Activated naive CD8-positive, alpha-beta T cell treated with anti-CD3 and anti-CD28 coated beads, Interleukin-2, amount 10 ng/mL, durations not matched to agents 7 days and 5 days (primary cell): ENCODE measurements at regions not wholly inside any gene's neighbourhood (a gene's known extent, or its start where the extent isn't known, plus 50 kb on each side); places are given as distances from the start of the nearest gene placed in this dataset.
"Not testable (repeated sequence)": the region's sequence is repeated elsewhere in the genome, so short reads cannot be mapped to it uniquely, and the experiment has no call there.

ENCODE experiments used
- ATAC-seq: fragments of 150-1000 bp; cut with Tn5 transposase; one replicate; pipeline ENCODE4 v1.10.0; 2021; ENCODE audit warnings: low read depth, moderate library complexity
- POLR2A ChIA-PET: fragments of 350-600 bp; sonication (Branson Sonifier 250); formaldehyde crosslinking; loops from one replicate; lab custom pipeline; 2021; ENCODE audit warnings: antibody characterized with exemption; lab: Charles Lee
- DNase-seq: peaks from one replicate; pipeline ENCODE4 v3.0.0; 2021
- H3K27ac Mint-ChIP-seq: one replicate; pipeline ENCODE4 v1.8.0; 2022; ENCODE audit warnings: mild to moderate bottlenecking, mixed read lengths
- H3K27me3 Mint-ChIP-seq: one replicate; pipeline ENCODE4 v1.8.0; 2022; ENCODE audit warnings: mild to moderate bottlenecking, moderate library complexity, mixed read lengths
- H3K36me3 Mint-ChIP-seq: one replicate; pipeline ENCODE4 v1.8.0; 2021; ENCODE audit warnings: mild to moderate bottlenecking, mixed read lengths
- H3K4me1 Mint-ChIP-seq: one replicate; pipeline ENCODE4 v1.8.0; 2021; ENCODE audit warnings: mixed read lengths
- H3K4me3 Mint-ChIP-seq: one replicate; pipeline ENCODE4 v1.8.0; 2022; ENCODE audit warnings: mild to moderate bottlenecking, moderate library complexity, mixed read lengths
- H3K9me3 Mint-ChIP-seq: one replicate; pipeline ENCODE4 v1.8.0; 2021; ENCODE audit warnings: mixed read lengths

- H3K36me3 Mint-ChIP-seq, POLR2A ChIA-PET, H3K4me1 Mint-ChIP-seq, H3K4me3 Mint-ChIP-seq, H3K9me3 Mint-ChIP-seq, ATAC-seq, H3K27ac Mint-ChIP-seq, H3K27me3 Mint-ChIP-seq: not testable (repeated sequence)
- peak; percentile 10 for DNase-seq
Observed at GRCh38 chr16:29212084-29213027, 194.2 kb downstream of the NPIPB11 start.

- peak; percentile 10 for DNase-seq
- H3K4me3 Mint-ChIP-seq, H3K36me3 Mint-ChIP-seq, ATAC-seq, H3K4me1 Mint-ChIP-seq, H3K27me3 Mint-ChIP-seq, H3K27ac Mint-ChIP-seq, H3K9me3 Mint-ChIP-seq, POLR2A ChIA-PET: not testable (repeated sequence)
Observed at GRCh38 chr16:29211456-29211855, 195.1 kb downstream of the NPIPB11 start.

GRCh38 chr16:29210299-29211150, 196.0 kb downstream of the NPIPB11 start:
- H3K9me3 Mint-ChIP-seq, POLR2A ChIA-PET, H3K27ac Mint-ChIP-seq, H3K4me3 Mint-ChIP-seq, H3K27me3 Mint-ChIP-seq, ATAC-seq, H3K4me1 Mint-ChIP-seq: not testable (repeated sequence)
- H3K36me3 Mint-ChIP-seq: peaks cover 16% of the 10 kb centered on the region
- peak; percentile 14 for DNase-seq

- peaks cover 17% of the 10 kb centered on the region for H3K36me3 Mint-ChIP-seq
- H3K27me3 Mint-ChIP-seq, DNase-seq, H3K27ac Mint-ChIP-seq, H3K4me3 Mint-ChIP-seq, POLR2A ChIA-PET, H3K4me1 Mint-ChIP-seq, ATAC-seq, H3K9me3 Mint-ChIP-seq: not testable (repeated sequence)
Observed at GRCh38 chr16:29206120-29206519, 200.4 kb downstream of the NPIPB11 start.

GRCh38 chr16:29205151-29205550, 201.4 kb downstream of the NPIPB11 start:
- ATAC-seq, H3K4me3 Mint-ChIP-seq, H3K4me1 Mint-ChIP-seq, POLR2A ChIA-PET, H3K27ac Mint-ChIP-seq, H3K27me3 Mint-ChIP-seq, H3K9me3 Mint-ChIP-seq, DNase-seq: not testable (repeated sequence)
- peaks cover 17% of the 10 kb centered on the region for H3K36me3 Mint-ChIP-seq

GRCh38 chr16:29204806-29205135, 201.7 kb downstream of the NPIPB11 start:
- Mint-ChIP-seq H3K4me1 (no peaks in the 10 kb centered on the region), H3K27me3 (no peaks in the 10 kb centered on the region), H3K36me3 (peaks cover 17% of the 10 kb centered on the region), H3K9me3 (peaks cover 9% of the 10 kb centered on the region), H3K27ac (no peak overlapping the region), H3K4me3 (no peak overlapping the region)
- POLR2A ChIA-PET: no interaction called here
- ATAC-seq (no peak), DNase-seq (no peak)

- peaks cover 16% of the 10 kb centered on the region for H3K36me3 Mint-ChIP-seq
- H3K4me1 Mint-ChIP-seq, ATAC-seq, H3K9me3 Mint-ChIP-seq, H3K4me3 Mint-ChIP-seq, H3K27ac Mint-ChIP-seq, POLR2A ChIA-PET, DNase-seq, H3K27me3 Mint-ChIP-seq: not testable (repeated sequence)
Observed at GRCh38 chr16:29203933-29204805, 202.3 kb downstream of the NPIPB11 start.

GRCh38 chr16:29203046-29203932, 203.2 kb downstream of the NPIPB11 start:
- H3K9me3 Mint-ChIP-seq, H3K27me3 Mint-ChIP-seq, H3K27ac Mint-ChIP-seq, POLR2A ChIA-PET, H3K4me3 Mint-ChIP-seq, H3K4me1 Mint-ChIP-seq, ATAC-seq: not testable (repeated sequence)
- DNase-seq: peak; percentile 15
- H3K36me3 Mint-ChIP-seq: peaks cover 15% of the 10 kb centered on the region

- H3K4me3 Mint-ChIP-seq, H3K4me1 Mint-ChIP-seq, H3K9me3 Mint-ChIP-seq, POLR2A ChIA-PET, ATAC-seq, H3K27ac Mint-ChIP-seq, H3K27me3 Mint-ChIP-seq: not testable (repeated sequence)
- peaks cover 15% of the 10 kb centered on the region for H3K36me3 Mint-ChIP-seq
- DNase-seq: peak; percentile 10
Observed at GRCh38 chr16:29202642-29203041, 203.9 kb downstream of the NPIPB11 start.

- H3K27ac Mint-ChIP-seq, H3K4me3 Mint-ChIP-seq, ATAC-seq, POLR2A ChIA-PET, DNase-seq, H3K4me1 Mint-ChIP-seq, H3K27me3 Mint-ChIP-seq: not testable (repeated sequence)
- H3K36me3 Mint-ChIP-seq: peaks cover 15% of the 10 kb centered on the region
- peaks cover 13% of the 10 kb centered on the region for H3K9me3 Mint-ChIP-seq
Observed at GRCh38 chr16:29202025-29202632, 204.4 kb downstream of the NPIPB11 start.

- H3K36me3 Mint-ChIP-seq: peaks cover 11% of the 10 kb centered on the region
- H3K27me3 Mint-ChIP-seq, H3K4me1 Mint-ChIP-seq, H3K9me3 Mint-ChIP-seq, ATAC-seq, H3K4me3 Mint-ChIP-seq, POLR2A ChIA-PET, H3K27ac Mint-ChIP-seq: not testable (repeated sequence)
- peak; percentile 7 for DNase-seq
Observed at GRCh38 chr16:29201296-29202024, 205.1 kb downstream of the NPIPB11 start.
